Prostate gland (tissue), 2 donors: ENCODE measurements at regions not wholly inside any gene's neighbourhood (a gene's known extent, or its start where the extent isn't known, plus 50 kb on each side); places are given as distances from the start of the nearest gene placed in this dataset.

ENCODE experiments used
- CTCF ChIP-seq, 4 experiments: fragments of 200-600 bp in 2 of 4; fragments of 450-650 bp in 2 of 4; sonication (generic) in 2 of 4; IDR thresholded peaks; 1 replicate in 3 of 4; 2 replicates in 1 of 4; pipeline ENCODE4 v1.5.1; 2016 to 2019; ENCODE audit warnings: antibody characterized with exemption in 4 of 4, mild to moderate bottlenecking in 2 of 4, moderate library complexity in 2 of 4
- POLR2A ChIP-seq: fragments of 450-650 bp; IDR thresholded peaks from one replicate; pipeline ENCODE4 v1.6.1; 2016; ENCODE audit warnings: antibody characterized with exemption, mild to moderate bottlenecking

GRCh38 chr5:39843767-39844166 lies 419.0 kb upstream of the DAB2 start:
- no peak for TF ChIP-seq POLR2A
- no peak for TF ChIP-seq CTCF (IDR thresholded peaks at IDR 0.05)
